Ishikawa (cell line): ENCODE measurements at regions not wholly inside any gene's neighbourhood (a gene's known extent, or its start where the extent isn't known, plus 50 kb on each side); places are given as distances from the start of the nearest gene placed in this dataset.

Source experiments
- CEBPB ChIP-seq: IDR thresholded peaks from 2 replicates; pipeline ENCODE4 v1.6.1; 2012
- CREB1 ChIP-seq: IDR thresholded peaks from 2 replicates; pipeline ENCODE4 v1.6.1; 2012; ENCODE audit warnings: low read depth
- EGR1 ChIP-seq: IDR thresholded peaks from 2 replicates; pipeline ENCODE4 v1.6.1; 2012
- EP300 ChIP-seq: IDR thresholded peaks from 2 replicates; pipeline ENCODE4 v1.6.1; 2012; ENCODE audit warnings: borderline replicate concordance
- FOXM1 ChIP-seq: IDR thresholded peaks from 2 replicates; pipeline ENCODE4 v1.6.1; 2012; ENCODE audit warnings: low read depth, borderline replicate concordance
- NFIC ChIP-seq: IDR thresholded peaks from 2 replicates; pipeline ENCODE4 v1.6.1; 2012
- RAD21 ChIP-seq: IDR thresholded peaks from 2 replicates; pipeline ENCODE4 v1.6.1; 2012; ENCODE audit warnings: low read depth
- TAF1 ChIP-seq: IDR thresholded peaks from 2 replicates; pipeline ENCODE4 v1.6.1; 2012; ENCODE audit warnings: low read depth, mild to moderate bottlenecking
- TCF12 ChIP-seq: IDR thresholded peaks from 2 replicates; pipeline ENCODE4 v1.6.1; 2012; ENCODE audit warnings: low read depth
- TEAD4 ChIP-seq: IDR thresholded peaks from 2 replicates; pipeline ENCODE4 v1.6.1; 2012
- YY1 ChIP-seq: IDR thresholded peaks from 2 replicates; pipeline ENCODE4 v1.6.1; 2012; ENCODE audit warnings: low read depth
- ZBTB7A ChIP-seq: IDR thresholded peaks from 2 replicates; pipeline ENCODE4 v1.6.1; 2012; ENCODE audit warnings: low read depth
- TF ChIP-seq, protein P1 (sequence below): IDR thresholded peaks from 2 replicates; pipeline ENCODE4 v1.6.1; 2012
- TF ChIP-seq, protein P2 (sequence below): IDR thresholded peaks from 2 replicates; pipeline ENCODE4 v1.6.1; 2012; ENCODE audit warnings: low read depth, mild to moderate bottlenecking
- TF ChIP-seq, protein P3 (sequence below): IDR thresholded peaks from 2 replicates; pipeline ENCODE4 v1.6.1; 2012

DNA sequence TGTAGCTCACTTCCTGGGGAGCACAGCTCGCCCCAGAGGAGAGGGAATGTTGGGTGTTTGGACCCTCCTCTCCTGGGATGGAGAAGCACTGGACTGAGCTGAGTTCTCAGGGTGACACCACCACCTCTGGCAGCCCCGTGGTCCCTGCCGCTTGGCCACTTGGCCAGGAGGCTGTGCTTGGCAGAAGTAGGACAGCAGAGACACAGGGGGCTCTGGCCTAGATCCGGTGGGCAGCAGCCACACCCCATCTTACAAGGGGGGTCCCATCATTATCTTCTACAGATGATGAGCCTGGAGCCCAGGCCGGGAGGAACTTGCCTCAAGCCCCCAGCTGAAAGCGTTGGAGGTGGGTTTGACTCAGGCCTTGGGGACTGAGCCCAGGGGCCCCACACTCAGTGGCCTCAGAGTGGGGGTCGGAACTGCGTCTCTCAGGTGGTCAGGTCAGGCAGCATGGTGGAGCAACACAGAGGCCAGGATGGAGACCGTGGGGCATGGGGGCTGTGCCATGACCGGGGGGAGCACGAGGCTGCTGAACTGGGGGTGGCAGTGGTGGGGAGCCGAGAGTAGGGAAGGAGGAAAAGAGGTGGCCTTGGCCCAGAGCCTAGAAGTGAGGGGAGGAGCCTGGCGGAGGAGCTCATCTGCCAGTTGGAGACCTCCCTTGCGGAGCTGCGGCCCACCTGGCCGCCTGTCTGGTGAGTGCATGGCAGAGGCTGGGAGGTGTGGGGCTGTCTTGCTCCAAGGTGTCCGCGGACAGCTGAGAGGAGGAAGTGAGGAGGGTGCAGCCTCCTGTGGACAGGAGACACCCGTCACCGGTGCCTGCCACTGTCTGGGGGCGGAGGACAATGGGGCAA lies 63.6 kb upstream of the HDAC4 start:
- TF ChIP-seq FOXM1 (no peak), RAD21 (no peak), YY1 (no peak), EP300 (no peak), NFIC (no peak), CREB1 (no peak), TCF12 (no peak), TEAD4 (no peak), EGR1 (no peak), CEBPB (no peak), ZBTB7A (no peak), TAF1 (no peak)
- TF ChIP-seq, protein P1, sequence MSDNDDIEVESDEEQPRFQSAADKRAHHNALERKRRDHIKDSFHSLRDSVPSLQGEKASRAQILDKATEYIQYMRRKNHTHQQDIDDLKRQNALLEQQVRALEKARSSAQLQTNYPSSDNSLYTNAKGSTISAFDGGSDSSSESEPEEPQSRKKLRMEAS: no peak
- TF ChIP-seq, protein P2, sequence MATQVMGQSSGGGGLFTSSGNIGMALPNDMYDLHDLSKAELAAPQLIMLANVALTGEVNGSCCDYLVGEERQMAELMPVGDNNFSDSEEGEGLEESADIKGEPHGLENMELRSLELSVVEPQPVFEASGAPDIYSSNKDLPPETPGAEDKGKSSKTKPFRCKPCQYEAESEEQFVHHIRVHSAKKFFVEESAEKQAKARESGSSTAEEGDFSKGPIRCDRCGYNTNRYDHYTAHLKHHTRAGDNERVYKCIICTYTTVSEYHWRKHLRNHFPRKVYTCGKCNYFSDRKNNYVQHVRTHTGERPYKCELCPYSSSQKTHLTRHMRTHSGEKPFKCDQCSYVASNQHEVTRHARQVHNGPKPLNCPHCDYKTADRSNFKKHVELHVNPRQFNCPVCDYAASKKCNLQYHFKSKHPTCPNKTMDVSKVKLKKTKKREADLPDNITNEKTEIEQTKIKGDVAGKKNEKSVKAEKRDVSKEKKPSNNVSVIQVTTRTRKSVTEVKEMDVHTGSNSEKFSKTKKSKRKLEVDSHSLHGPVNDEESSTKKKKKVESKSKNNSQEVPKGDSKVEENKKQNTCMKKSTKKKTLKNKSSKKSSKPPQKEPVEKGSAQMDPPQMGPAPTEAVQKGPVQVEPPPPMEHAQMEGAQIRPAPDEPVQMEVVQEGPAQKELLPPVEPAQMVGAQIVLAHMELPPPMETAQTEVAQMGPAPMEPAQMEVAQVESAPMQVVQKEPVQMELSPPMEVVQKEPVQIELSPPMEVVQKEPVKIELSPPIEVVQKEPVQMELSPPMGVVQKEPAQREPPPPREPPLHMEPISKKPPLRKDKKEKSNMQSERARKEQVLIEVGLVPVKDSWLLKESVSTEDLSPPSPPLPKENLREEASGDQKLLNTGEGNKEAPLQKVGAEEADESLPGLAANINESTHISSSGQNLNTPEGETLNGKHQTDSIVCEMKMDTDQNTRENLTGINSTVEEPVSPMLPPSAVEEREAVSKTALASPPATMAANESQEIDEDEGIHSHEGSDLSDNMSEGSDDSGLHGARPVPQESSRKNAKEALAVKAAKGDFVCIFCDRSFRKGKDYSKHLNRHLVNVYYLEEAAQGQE: no peak
- TF ChIP-seq, protein P3, sequence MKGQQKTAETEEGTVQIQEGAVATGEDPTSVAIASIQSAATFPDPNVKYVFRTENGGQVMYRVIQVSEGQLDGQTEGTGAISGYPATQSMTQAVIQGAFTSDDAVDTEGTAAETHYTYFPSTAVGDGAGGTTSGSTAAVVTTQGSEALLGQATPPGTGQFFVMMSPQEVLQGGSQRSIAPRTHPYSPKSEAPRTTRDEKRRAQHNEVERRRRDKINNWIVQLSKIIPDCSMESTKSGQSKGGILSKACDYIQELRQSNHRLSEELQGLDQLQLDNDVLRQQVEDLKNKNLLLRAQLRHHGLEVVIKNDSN: no peak

DNA sequence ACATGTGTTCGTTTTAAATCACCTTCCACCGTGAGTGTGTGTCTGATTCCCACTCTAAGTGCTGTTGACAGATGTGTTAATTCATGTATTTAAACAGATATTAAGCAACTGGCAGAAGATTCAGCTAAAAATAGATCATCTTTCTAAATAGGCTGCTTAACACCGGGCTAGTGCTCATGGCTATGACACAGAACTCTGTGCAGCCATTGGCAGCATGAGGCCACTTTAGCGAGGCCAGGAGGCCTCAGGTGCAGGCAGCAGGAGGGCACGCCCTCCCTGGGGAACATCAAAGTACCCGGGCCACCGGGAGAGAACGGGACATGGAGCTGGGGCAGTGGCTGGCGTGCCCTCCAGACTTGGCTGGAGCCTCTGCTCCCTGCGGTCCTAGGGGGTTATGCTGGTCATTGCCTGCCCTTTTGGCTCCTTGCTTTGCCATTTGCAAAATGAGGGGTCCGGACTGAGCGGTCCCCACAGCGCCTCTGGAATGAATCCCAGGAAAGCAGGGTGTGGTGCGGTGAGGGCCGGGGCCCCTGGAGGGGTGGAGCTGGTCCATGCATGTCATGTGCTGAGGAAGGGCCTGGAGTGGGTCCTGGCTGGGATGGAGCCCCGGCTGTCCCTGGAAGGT lies 62.8 kb upstream of the HDAC4 start:
- TF ChIP-seq FOXM1 (no peak), CEBPB (no peak), NFIC (no peak), CREB1 (no peak), ZBTB7A (no peak), YY1 (no peak), EP300 (no peak), TCF12 (no peak), TEAD4 (no peak), TAF1 (no peak), EGR1 (no peak), RAD21 (no peak)
- TF ChIP-seq, protein P3: no peak
- TF ChIP-seq, protein P2: no peak
- TF ChIP-seq, protein P1: no peak

DNA sequence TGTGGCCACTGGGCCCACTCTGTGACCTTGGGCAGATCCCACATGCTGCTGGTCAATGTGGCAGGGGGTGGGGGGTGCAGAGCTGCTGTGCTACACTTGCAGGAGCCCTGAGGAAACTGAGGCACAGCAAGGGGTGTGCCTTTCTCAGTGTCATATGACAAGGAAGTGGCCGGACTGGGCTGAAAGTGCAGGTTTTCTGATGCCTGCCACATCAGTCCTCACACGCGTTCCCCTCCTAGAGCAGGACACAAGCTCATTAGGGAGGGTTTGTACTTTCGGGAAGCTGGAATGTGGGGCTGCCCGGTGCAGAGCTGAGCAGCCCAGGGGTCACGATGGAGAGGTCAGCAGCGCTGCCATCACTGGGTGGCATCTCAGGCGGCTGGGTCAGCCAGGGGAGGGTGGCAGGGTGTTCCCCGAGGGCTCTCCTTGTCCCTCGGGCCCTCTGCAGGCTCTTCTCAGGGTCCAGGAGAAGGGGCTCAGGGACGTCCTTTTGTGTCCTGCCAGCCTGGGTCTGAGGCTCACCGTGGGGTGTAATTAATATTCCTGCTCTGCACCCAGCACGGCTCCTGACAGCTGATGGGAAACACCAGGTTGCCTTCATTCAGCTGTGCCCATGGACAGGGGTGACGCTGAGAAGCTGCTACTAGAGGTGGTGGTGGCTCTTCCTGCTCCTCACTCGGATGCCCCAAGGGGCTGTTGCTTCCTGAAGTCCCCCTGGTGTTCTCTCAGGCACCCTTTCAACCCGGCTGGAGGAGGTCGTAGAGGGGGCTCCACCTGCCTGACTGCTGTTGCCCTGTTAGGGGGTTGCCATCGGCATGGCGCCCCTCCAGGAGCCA lies 62.1 kb upstream of the HDAC4 start:
- TF ChIP-seq EGR1: no peak
- no peak for TF ChIP-seq TEAD4
- no peak for TF ChIP-seq CEBPB
- TF ChIP-seq TAF1: no peak
- TF ChIP-seq, protein P2: no peak
- no peak for TF ChIP-seq NFIC
- TF ChIP-seq RAD21: no peak
- no peak for TF ChIP-seq ZBTB7A
- TF ChIP-seq FOXM1: no peak
- TF ChIP-seq, protein P3: no peak
- TF ChIP-seq YY1: no peak
- no peak for TF ChIP-seq CREB1
- no peak for TF ChIP-seq TCF12
- TF ChIP-seq EP300: no peak
